ENCODE measurements at regions not wholly inside any gene's neighbourhood (a gene's known extent, or its start where the extent isn't known, plus 50 kb on each side); places are given as distances from the start of the nearest gene placed in this dataset.

GRCh38 chr5:29150840-29151239 lies 2042.6 kb upstream of the CDH6 start:
- Histone ChIP-seq H3K27me3 (replicated peaks) (no peaks in the 10 kb centered on the region), H3K27ac (no peak overlapping the region), H3K36me3 (replicated peaks) (no peaks in the 10 kb centered on the region), H3K4me3 (ENCODE audit: low read depth, low read length) (no peak overlapping the region)
- DNase-seq: no peak
- TF ChIP-seq CTCF (IDR thresholded peaks at IDR 0.05; ENCODE audit: low read depth, low read length, missing control alignments): no peak
- in situ Hi-C loops (cut with HindIII; ENCODE audit: low pct_ligation_motif_present, low sequenced_read_pairs): no loop called here

- no peaks in the 10 kb centered on the region for H3K36me3 ChIP-seq (replicated peaks)
- H3K27me3 ChIP-seq (replicated peaks): no peaks in the 10 kb centered on the region
- no peak for DNase-seq
- in situ Hi-C loops (cut with HindIII; ENCODE audit: low pct_ligation_motif_present, low sequenced_read_pairs): no loop called here
- H3K4me3 ChIP-seq (ENCODE audit: low read depth, low read length): no peak overlapping the region
- H3K27ac ChIP-seq: no peak overlapping the region
- TF ChIP-seq CTCF (IDR thresholded peaks at IDR 0.05; ENCODE audit: low read depth, low read length, missing control alignments): no peak
Measured at GRCh38 chr5:29148581-29148980, 2044.9 kb upstream of the CDH6 start.

- Histone ChIP-seq H3K27me3 (replicated peaks) (no peaks in the 10 kb centered on the region), H3K4me3 (ENCODE audit: low read depth, low read length) (no peak overlapping the region), H3K27ac (no peak overlapping the region), H3K36me3 (replicated peaks) (no peaks in the 10 kb centered on the region)
- TF ChIP-seq CTCF (IDR thresholded peaks at IDR 0.05; ENCODE audit: low read depth, low read length, missing control alignments): no peak
- DNase-seq: no peak
- in situ Hi-C loops (cut with HindIII; ENCODE audit: low pct_ligation_motif_present, low sequenced_read_pairs): no loop called here
Measured at GRCh38 chr5:29148073-29148472, 2045.4 kb upstream of the CDH6 start.

DNA sequence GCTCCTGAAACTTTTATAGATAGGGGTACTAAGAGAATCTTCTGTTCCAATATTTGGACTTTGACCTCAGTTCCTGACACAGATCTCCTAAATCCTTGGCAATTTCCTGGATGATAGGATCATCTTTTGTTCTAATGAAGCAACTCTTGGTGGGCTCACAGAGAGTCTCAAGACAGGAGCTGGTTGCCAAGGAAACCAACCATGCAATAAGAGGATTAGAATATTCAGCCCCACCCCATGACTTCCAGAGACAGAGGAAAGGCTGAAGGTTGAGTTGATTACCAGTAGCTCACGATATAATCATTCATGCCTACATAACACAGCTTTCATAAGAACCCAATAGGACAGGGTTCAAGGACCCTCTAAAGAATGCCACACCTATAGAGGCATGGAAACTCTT lies 2050.2 kb upstream of the CDH6 start:
- DNase-seq: no peak
- Histone ChIP-seq H3K27ac (no peak overlapping the region), H3K27me3 (replicated peaks) (no peaks in the 10 kb centered on the region), H3K4me3 (ENCODE audit: low read depth, low read length) (no peak overlapping the region), H3K36me3 (replicated peaks) (no peaks in the 10 kb centered on the region)
- no peak for TF ChIP-seq CTCF (IDR thresholded peaks at IDR 0.05; ENCODE audit: low read depth, low read length, missing control alignments)
- in situ Hi-C loops (cut with HindIII; ENCODE audit: low pct_ligation_motif_present, low sequenced_read_pairs): no loop called here

DNA sequence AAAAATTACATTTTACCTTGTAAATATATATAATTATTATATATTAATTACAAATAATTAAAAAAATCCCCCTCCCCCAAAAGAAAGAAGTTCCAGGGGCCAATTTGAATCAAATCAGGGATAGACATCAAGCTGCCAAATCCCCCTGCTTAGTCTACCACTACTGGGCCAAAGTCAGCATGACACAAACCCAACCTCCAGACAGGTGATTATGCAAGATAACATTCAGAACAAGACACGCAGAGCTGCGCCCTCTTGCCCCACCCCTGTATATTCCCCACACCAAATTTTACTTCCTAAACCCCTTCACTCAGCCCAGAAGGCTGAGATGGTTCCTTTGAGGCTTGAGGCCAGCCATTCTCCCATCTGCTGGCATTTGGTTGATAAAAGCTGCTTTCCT lies 2059.1 kb upstream of the CDH6 start:
- Histone ChIP-seq H3K27ac (no peak overlapping the region), H3K36me3 (replicated peaks) (no peaks in the 10 kb centered on the region), H3K4me3 (ENCODE audit: low read depth, low read length) (no peak overlapping the region), H3K27me3 (replicated peaks) (no peaks in the 10 kb centered on the region)
- no peak for TF ChIP-seq CTCF (IDR thresholded peaks at IDR 0.05; ENCODE audit: low read depth, low read length, missing control alignments)
- no peak for DNase-seq
- in situ Hi-C loops (cut with HindIII; ENCODE audit: low pct_ligation_motif_present, low sequenced_read_pairs): no loop called here

GRCh38 chr5:29131285-29131684 lies 2062.2 kb upstream of the CDH6 start:
- H3K36me3 ChIP-seq (replicated peaks): no peaks in the 10 kb centered on the region

More at GRCh38 chr5:29131285-29131684, 2062.2 kb upstream of the CDH6 start:
- Histone ChIP-seq H3K27me3 (replicated peaks) (no peaks in the 10 kb centered on the region), H3K4me3 (ENCODE audit: low read depth, low read length) (no peak overlapping the region), H3K27ac (no peak overlapping the region)
- DNase-seq: no peak
- in situ Hi-C loops (cut with HindIII; ENCODE audit: low pct_ligation_motif_present, low sequenced_read_pairs): no loop called here
- no peak for TF ChIP-seq CTCF (IDR thresholded peaks at IDR 0.05; ENCODE audit: low read depth, low read length, missing control alignments)

Measured in brain microvascular endothelial cell (primary cell).